ENCODE measurements at regions not wholly inside any gene's neighbourhood (a gene's known extent, or its start where the extent isn't known, plus 50 kb on each side); places are given as distances from the start of the nearest gene placed in this dataset.

GRCh38 chr1:204756349-204756748 lies 70.8 kb upstream of the LRRN2 start:
- no peaks in the 10 kb centered on the region for H3K9me3 ChIP-seq (replicated peaks; ENCODE audit: low read length)
- H3K36me3 ChIP-seq (ENCODE audit: insufficient read depth, low read length) = no peaks in the 10 kb centered on the region
- H3K4me2 ChIP-seq (ENCODE audit: low read length) = no peak overlapping the region
- H3K4me3 ChIP-seq (ENCODE audit: low read length) = no peak overlapping the region
- peaks cover 52% of the 10 kb centered on the region for H3K27me3 ChIP-seq (ENCODE audit: control insufficient read depth, insufficient read depth, low read length)
- no peaks in the 10 kb centered on the region for H3K4me1 ChIP-seq (ENCODE audit: control insufficient read depth, insufficient read depth, low read length)
- H3K9ac ChIP-seq (ENCODE audit: low read depth, low read length) = no peak overlapping the region

GRCh38 chr1:204756811-204757210 lies 71.3 kb upstream of the LRRN2 start:
- peaks cover 49% of the 10 kb centered on the region for H3K27me3 ChIP-seq (ENCODE audit: control insufficient read depth, insufficient read depth, low read length)
- H3K9ac ChIP-seq (ENCODE audit: low read depth, low read length) = no peak overlapping the region
- H3K4me3 ChIP-seq (ENCODE audit: low read length) = no peak overlapping the region
- no peaks in the 10 kb centered on the region for H3K4me1 ChIP-seq (ENCODE audit: control insufficient read depth, insufficient read depth, low read length)
- H3K4me2 ChIP-seq (ENCODE audit: low read length) = no peak overlapping the region
- H3K36me3 ChIP-seq (ENCODE audit: insufficient read depth, low read length) = no peaks in the 10 kb centered on the region
- no peaks in the 10 kb centered on the region for H3K9me3 ChIP-seq (replicated peaks; ENCODE audit: low read length)

- Histone ChIP-seq H3K4me1 (ENCODE audit: control insufficient read depth, insufficient read depth, low read length) (peaks cover 3% of the 10 kb centered on the region), H3K4me2 (ENCODE audit: low read length) (no peak overlapping the region), H3K9me3 (replicated peaks; ENCODE audit: low read length) (no peaks in the 10 kb centered on the region), H3K36me3 (ENCODE audit: insufficient read depth, low read length) (no peaks in the 10 kb centered on the region), H3K9ac (ENCODE audit: low read depth, low read length) (no peak overlapping the region), H3K4me3 (ENCODE audit: low read length) (no peak overlapping the region), H3K27me3 (ENCODE audit: control insufficient read depth, insufficient read depth, low read length) (peaks cover 39% of the 10 kb centered on the region)
These were observed 73.1 kb upstream of the LRRN2 start for GRCh38 chr1:204758601-204759000.

GRCh38 chr1:204760350-204760749 lies 74.8 kb upstream of the LRRN2 start:
- Histone ChIP-seq H3K27me3 (ENCODE audit: control insufficient read depth, insufficient read depth, low read length) (peaks cover 35% of the 10 kb centered on the region), H3K4me3 (ENCODE audit: low read length) (no peak overlapping the region)

GRCh38 chr1:204760757-204761156 lies 75.2 kb upstream of the LRRN2 start:
- H3K9me3 ChIP-seq (replicated peaks; ENCODE audit: low read length) = no peaks in the 10 kb centered on the region
- peaks cover 36% of the 10 kb centered on the region for H3K27me3 ChIP-seq (ENCODE audit: control insufficient read depth, insufficient read depth, low read length)
- peaks cover 11% of the 10 kb centered on the region for H3K4me1 ChIP-seq (ENCODE audit: control insufficient read depth, insufficient read depth, low read length)
- H3K36me3 ChIP-seq (ENCODE audit: insufficient read depth, low read length) = no peaks in the 10 kb centered on the region
- H3K4me3 ChIP-seq (ENCODE audit: low read length) = no peak overlapping the region
- no peak overlapping the region for H3K9ac ChIP-seq (ENCODE audit: low read depth, low read length)
- H3K4me2 ChIP-seq (ENCODE audit: low read length) = no peak overlapping the region

More at GRCh38 chr1:204760350-204760749, 74.8 kb upstream of the LRRN2 start:
- Histone ChIP-seq H3K9me3 (replicated peaks; ENCODE audit: low read length) (no peaks in the 10 kb centered on the region), H3K9ac (ENCODE audit: low read depth, low read length) (no peak overlapping the region), H3K4me2 (ENCODE audit: low read length) (no peak overlapping the region), H3K36me3 (ENCODE audit: insufficient read depth, low read length) (no peaks in the 10 kb centered on the region), H3K4me1 (ENCODE audit: control insufficient read depth, insufficient read depth, low read length) (peaks cover 11% of the 10 kb centered on the region)

- Histone ChIP-seq H3K4me3 (ENCODE audit: low read length) (no peak overlapping the region), H3K4me1 (ENCODE audit: control insufficient read depth, insufficient read depth, low read length) (peaks cover 11% of the 10 kb centered on the region), H3K27me3 (ENCODE audit: control insufficient read depth, insufficient read depth, low read length) (peaks cover 43% of the 10 kb centered on the region), H3K4me2 (ENCODE audit: low read length) (peak overlapping the region; percentile 65), H3K36me3 (ENCODE audit: insufficient read depth, low read length) (no peaks in the 10 kb centered on the region), H3K9me3 (replicated peaks; ENCODE audit: low read length) (no peaks in the 10 kb centered on the region), H3K9ac (ENCODE audit: low read depth, low read length) (no peak overlapping the region)
These were observed 78.4 kb upstream of the LRRN2 start for GRCh38 chr1:204763773-204764427.

GRCh38 chr1:204769997-204770396 lies 84.5 kb upstream of the LRRN2 start:
- peaks cover 81% of the 10 kb centered on the region for H3K27me3 ChIP-seq (ENCODE audit: control insufficient read depth, insufficient read depth, low read length)
- H3K9me3 ChIP-seq (replicated peaks; ENCODE audit: low read length) = no peaks in the 10 kb centered on the region
- H3K4me2 ChIP-seq (ENCODE audit: low read length) = no peak overlapping the region
- no peaks in the 10 kb centered on the region for H3K4me1 ChIP-seq (ENCODE audit: control insufficient read depth, insufficient read depth, low read length)
- H3K4me3 ChIP-seq (ENCODE audit: low read length) = no peak overlapping the region
- H3K36me3 ChIP-seq (ENCODE audit: insufficient read depth, low read length) = no peaks in the 10 kb centered on the region
- no peak overlapping the region for H3K9ac ChIP-seq (ENCODE audit: low read depth, low read length)

- H3K4me3 ChIP-seq (ENCODE audit: low read length) = no peak overlapping the region
- no peak overlapping the region for H3K9ac ChIP-seq (ENCODE audit: low read depth, low read length)
- no peaks in the 10 kb centered on the region for H3K4me1 ChIP-seq (ENCODE audit: control insufficient read depth, insufficient read depth, low read length)
- peaks cover 78% of the 10 kb centered on the region for H3K27me3 ChIP-seq (ENCODE audit: control insufficient read depth, insufficient read depth, low read length)
- H3K4me2 ChIP-seq (ENCODE audit: low read length) = no peak overlapping the region
- H3K36me3 ChIP-seq (ENCODE audit: insufficient read depth, low read length) = no peaks in the 10 kb centered on the region
- H3K9me3 ChIP-seq (replicated peaks; ENCODE audit: low read length) = no peaks in the 10 kb centered on the region
These were observed 85.8 kb upstream of the LRRN2 start for GRCh38 chr1:204771358-204771757.

- H3K9ac ChIP-seq (ENCODE audit: low read depth, low read length) = no peak overlapping the region
- no peaks in the 10 kb centered on the region for H3K9me3 ChIP-seq (replicated peaks; ENCODE audit: low read length)
- no peak overlapping the region for H3K4me2 ChIP-seq (ENCODE audit: low read length)
- no peaks in the 10 kb centered on the region for H3K36me3 ChIP-seq (ENCODE audit: insufficient read depth, low read length)
- no peak overlapping the region for H3K4me3 ChIP-seq (ENCODE audit: low read length)
- H3K27me3 ChIP-seq (ENCODE audit: control insufficient read depth, insufficient read depth, low read length) = peaks cover 70% of the 10 kb centered on the region
- no peaks in the 10 kb centered on the region for H3K4me1 ChIP-seq (ENCODE audit: control insufficient read depth, insufficient read depth, low read length)
These were observed 87.7 kb upstream of the LRRN2 start for GRCh38 chr1:204773246-204773645.

GRCh38 chr1:204775546-204775945 lies 90.0 kb upstream of the LRRN2 start:
- H3K36me3 ChIP-seq (ENCODE audit: insufficient read depth, low read length) = no peaks in the 10 kb centered on the region
- no peak overlapping the region for H3K9ac ChIP-seq (ENCODE audit: low read depth, low read length)
- H3K4me2 ChIP-seq (ENCODE audit: low read length) = no peak overlapping the region
- H3K27me3 ChIP-seq (ENCODE audit: control insufficient read depth, insufficient read depth, low read length) = peaks cover 68% of the 10 kb centered on the region
- no peaks in the 10 kb centered on the region for H3K9me3 ChIP-seq (replicated peaks; ENCODE audit: low read length)
- H3K4me3 ChIP-seq (ENCODE audit: low read length) = no peak overlapping the region
- H3K4me1 ChIP-seq (ENCODE audit: control insufficient read depth, insufficient read depth, low read length) = no peaks in the 10 kb centered on the region

- Histone ChIP-seq H3K9me3 (replicated peaks; ENCODE audit: low read length) (no peaks in the 10 kb centered on the region), H3K27me3 (ENCODE audit: control insufficient read depth, insufficient read depth, low read length) (peaks cover 64% of the 10 kb centered on the region), H3K4me3 (ENCODE audit: low read length) (no peak overlapping the region), H3K36me3 (ENCODE audit: insufficient read depth, low read length) (no peaks in the 10 kb centered on the region), H3K4me2 (ENCODE audit: low read length) (no peak overlapping the region), H3K4me1 (ENCODE audit: control insufficient read depth, insufficient read depth, low read length) (no peaks in the 10 kb centered on the region), H3K9ac (ENCODE audit: low read depth, low read length) (no peak overlapping the region)
These were observed 92.1 kb upstream of the LRRN2 start for GRCh38 chr1:204777591-204777990.

GRCh38 chr1:204780630-204781029 lies 90.0 kb upstream of the NFASC start:
- Histone ChIP-seq H3K9ac (ENCODE audit: low read depth, low read length) (no peak overlapping the region), H3K9me3 (replicated peaks; ENCODE audit: low read length) (no peaks in the 10 kb centered on the region), H3K4me2 (ENCODE audit: low read length) (no peak overlapping the region), H3K4me3 (ENCODE audit: low read length) (no peak overlapping the region), H3K4me1 (ENCODE audit: control insufficient read depth, insufficient read depth, low read length) (no peaks in the 10 kb centered on the region), H3K36me3 (ENCODE audit: insufficient read depth, low read length) (no peaks in the 10 kb centered on the region), H3K27me3 (ENCODE audit: control insufficient read depth, insufficient read depth, low read length) (peaks cover 45% of the 10 kb centered on the region)
